Ovary (tissue), 7 donors: ENCODE measurements at regions not wholly inside any gene's neighbourhood (a gene's known extent, or its start where the extent isn't known, plus 50 kb on each side); places are given as distances from the start of the nearest gene placed in this dataset.

Experiments used
- DNase-seq, 5 donors: peaks; one replicate each; pipeline ENCODE4 v3.0.0-alpha.2; 2019 to 2020
- H3K27ac ChIP-seq, 2 donors: fragments of 200-600 bp; one replicate each; pipeline versions ENCODE4 v1.5.1 to v1.8.0; 2019 to 2022
- H3K27me3 ChIP-seq: fragments of 200-600 bp; one replicate; pipeline ENCODE4 v1.8.0; 2022
- H3K36me3 ChIP-seq: fragments of 200-600 bp; sonication (generic); one replicate; pipeline ENCODE4 v1.5.1; 2019
- H3K4me1 ChIP-seq: one replicate; pipeline ENCODE4 v1.8.1; 2013; ENCODE audit warnings: mild to moderate bottlenecking, moderate library complexity; ENCODE audit not compliant: insufficient read depth
- H3K4me3 ChIP-seq: fragments of 200-600 bp; sonication (generic); one replicate; pipeline ENCODE4 v1.5.1; 2017
- H3K9me3 ChIP-seq, 2 donors: fragments of 200-600 bp in 1 of 2; sonication (generic) in 1 of 2; one replicate each; pipeline versions ENCODE4 v1.5.1 to v1.8.1; 2013 to 2019; ENCODE audit warnings: mild to moderate bottlenecking in 1 of 2, moderate library complexity in 1 of 2
- CTCF ChIP-seq, 3 donors: fragments of 450-650 bp in 2 of 3; fragments of 200-600 bp in 1 of 3; IDR thresholded peaks; one replicate each; pipeline versions ENCODE4 v1.5.1 to v1.8.0; 2016 to 2022; ENCODE audit warnings: antibody characterized with exemption in 3 of 3, mild to moderate bottlenecking in 1 of 3
- EP300 ChIP-seq: sonication (generic); formaldehyde crosslinking; IDR thresholded peaks from one replicate; pipeline ENCODE4 v1.6.1; 2017; ENCODE audit warnings: antibody characterized with exemption
- POLR2A ChIP-seq: fragments of 450-650 bp; IDR thresholded peaks from one replicate; pipeline ENCODE4 v1.6.1; 2017; ENCODE audit warnings: antibody characterized with exemption, mild to moderate bottlenecking, moderate library complexity
- WGBS, 3 donors: extraction: QIAGEN DNeasy Blood & Tissue Kit in 1 of 3; methylation state at CpG; one replicate each; pipeline versions ENCODE4 v1.1.5 to v1.1.7; 2013 to 2017; 5-methylcytosine and 5-hydroxymethylcytosine counted together
- intact Hi-C, 4 donors: fragments of 100-400 bp; cut with DNase I; formaldehyde crosslinking; loops; one replicate each; pipeline versions ENCODE4 v1.11.0 to v1.15.1; 2022 to 2023
- donor health status: DM: no; HTN: no; CAD: no; lungs with moderate emphysema.
- donor health status: DM: no; HTN: no; CAD: no.
- donor health status: Bipolar disorder and iron deficiency.
- donor health status: DM: no; HTN: no; CAD: no.
- donor health status: DM: yes; HTN: yes; CAD: no.

GRCh38 chr3:87706176-87706575 is 352.6 kb downstream of the CGGBP1 start:
- no peaks in the 10 kb centered on the region for H3K36me3 ChIP-seq
- H3K4me3 ChIP-seq, result no peak overlapping the region
- no peak overlapping the region for H3K27ac ChIP-seq
- no peaks in the 10 kb centered on the region for H3K27me3 ChIP-seq
- H3K4me1 ChIP-seq, result no peaks in the 10 kb centered on the region
- WGBS, 3 donors, result 52 to 66% (median 56%) methylated on average over 2 of the region's 2 CpGs
- TF ChIP-seq EP300 (no peak), CTCF (IDR thresholded peaks at IDR 0.05) (no peak), POLR2A (no peak)
- no peak for DNase-seq
- H3K9me3 ChIP-seq, result no peaks in the 10 kb centered on the region
- intact Hi-C loops, result no loop called here

GRCh38 chr3:87702600-87702999 is 356.2 kb downstream of the CGGBP1 start:
- no peaks in the 10 kb centered on the region for H3K27me3 ChIP-seq
- TF ChIP-seq EP300, result no peak
- TF ChIP-seq CTCF (IDR thresholded peaks at IDR 0.05), result no peak
- no peak for TF ChIP-seq POLR2A
- no peaks in the 10 kb centered on the region for H3K4me1 ChIP-seq
- no peaks in the 10 kb centered on the region for H3K9me3 ChIP-seq
- no peak overlapping the region for H3K4me3 ChIP-seq
- intact Hi-C loops, result no loop called here
- H3K36me3 ChIP-seq, result no peaks in the 10 kb centered on the region
- no peak for DNase-seq
- H3K27ac ChIP-seq, result no peak overlapping the region
- WGBS, 3 donors, result 37 to 62% (median 39%) methylated on average over 4 of the region's 4 CpGs

GRCh38 chr3:87696124-87697013 is 362.4 kb downstream of the CGGBP1 start:
- 38 to 59% (median 44%) methylated on average over 6 of the region's 6 CpGs for WGBS, 3 donors
- intact Hi-C loops, result no loop called here
- no peak overlapping the region for H3K4me3 ChIP-seq
- H3K9me3 ChIP-seq, result no peaks in the 10 kb centered on the region
- H3K27ac ChIP-seq, result no peak overlapping the region
- no peaks in the 10 kb centered on the region for H3K4me1 ChIP-seq
- DNase-seq, result no peak
- H3K36me3 ChIP-seq, result no peaks in the 10 kb centered on the region
- TF ChIP-seq EP300, result no peak
- TF ChIP-seq POLR2A, result no peak
- TF ChIP-seq CTCF (IDR thresholded peaks at IDR 0.05), result no peak
- H3K27me3 ChIP-seq, result no peaks in the 10 kb centered on the region

- DNase-seq, result no peak
- intact Hi-C loops, result no loop called here
- 18 to 37% (median 33%) methylated on average over 2 of the region's 2 CpGs for WGBS, 3 donors
- no peak overlapping the region for H3K27ac ChIP-seq
- H3K36me3 ChIP-seq, result no peaks in the 10 kb centered on the region
- no peaks in the 10 kb centered on the region for H3K4me1 ChIP-seq
- H3K4me3 ChIP-seq, result no peak overlapping the region
- no peaks in the 10 kb centered on the region for H3K9me3 ChIP-seq
- no peaks in the 10 kb centered on the region for H3K27me3 ChIP-seq
- TF ChIP-seq POLR2A, result no peak
- no peak for TF ChIP-seq CTCF (IDR thresholded peaks at IDR 0.05)
- TF ChIP-seq EP300, result no peak
These were observed 364.1 kb downstream of the CGGBP1 start for GRCh38 chr3:87694678-87695077.
